GM20000 (cell line): ENCODE measurements at regions not wholly inside any gene's neighbourhood (a gene's known extent, or its start where the extent isn't known, plus 50 kb on each side); places are given as distances from the start of the nearest gene placed in this dataset.

ENCODE experiments used
- DNase-seq: peaks from one replicate; pipeline ENCODE4 v3.0.0; 2012; ENCODE audit warnings: low spot score
- TF ChIP-seq, protein P1 (sequence below): IDR thresholded peaks from 2 replicates; pipeline ENCODE4 v1.5.1; 2012; ENCODE audit warnings: mild to moderate bottlenecking, control low read depth; ENCODE audit errors: extremely low read depth, missing control alignments

DNA sequence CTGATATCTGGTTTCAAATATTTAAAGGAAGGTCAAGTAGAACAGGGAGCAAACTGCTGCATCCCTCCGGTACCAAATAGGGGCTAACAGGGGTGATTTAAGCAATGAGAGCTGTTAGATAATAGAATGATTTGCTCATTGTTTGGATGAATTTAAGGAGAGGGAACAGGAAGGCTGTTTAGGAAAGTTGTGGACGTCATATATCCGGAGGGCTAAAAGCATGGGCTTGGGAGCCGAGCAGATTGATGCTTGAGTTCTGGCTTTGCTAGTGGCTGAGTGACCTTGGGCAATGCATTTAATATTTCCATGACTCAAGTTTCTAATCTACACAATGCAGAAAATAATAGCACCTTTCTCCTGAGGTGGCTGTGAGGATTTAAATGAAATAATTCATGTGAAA lies 85.4 kb upstream of the RPS23 start:
- TF ChIP-seq, protein P1, sequence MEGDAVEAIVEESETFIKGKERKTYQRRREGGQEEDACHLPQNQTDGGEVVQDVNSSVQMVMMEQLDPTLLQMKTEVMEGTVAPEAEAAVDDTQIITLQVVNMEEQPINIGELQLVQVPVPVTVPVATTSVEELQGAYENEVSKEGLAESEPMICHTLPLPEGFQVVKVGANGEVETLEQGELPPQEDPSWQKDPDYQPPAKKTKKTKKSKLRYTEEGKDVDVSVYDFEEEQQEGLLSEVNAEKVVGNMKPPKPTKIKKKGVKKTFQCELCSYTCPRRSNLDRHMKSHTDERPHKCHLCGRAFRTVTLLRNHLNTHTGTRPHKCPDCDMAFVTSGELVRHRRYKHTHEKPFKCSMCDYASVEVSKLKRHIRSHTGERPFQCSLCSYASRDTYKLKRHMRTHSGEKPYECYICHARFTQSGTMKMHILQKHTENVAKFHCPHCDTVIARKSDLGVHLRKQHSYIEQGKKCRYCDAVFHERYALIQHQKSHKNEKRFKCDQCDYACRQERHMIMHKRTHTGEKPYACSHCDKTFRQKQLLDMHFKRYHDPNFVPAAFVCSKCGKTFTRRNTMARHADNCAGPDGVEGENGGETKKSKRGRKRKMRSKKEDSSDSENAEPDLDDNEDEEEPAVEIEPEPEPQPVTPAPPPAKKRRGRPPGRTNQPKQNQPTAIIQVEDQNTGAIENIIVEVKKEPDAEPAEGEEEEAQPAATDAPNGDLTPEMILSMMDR = no peak
- no peak for DNase-seq

DNA sequence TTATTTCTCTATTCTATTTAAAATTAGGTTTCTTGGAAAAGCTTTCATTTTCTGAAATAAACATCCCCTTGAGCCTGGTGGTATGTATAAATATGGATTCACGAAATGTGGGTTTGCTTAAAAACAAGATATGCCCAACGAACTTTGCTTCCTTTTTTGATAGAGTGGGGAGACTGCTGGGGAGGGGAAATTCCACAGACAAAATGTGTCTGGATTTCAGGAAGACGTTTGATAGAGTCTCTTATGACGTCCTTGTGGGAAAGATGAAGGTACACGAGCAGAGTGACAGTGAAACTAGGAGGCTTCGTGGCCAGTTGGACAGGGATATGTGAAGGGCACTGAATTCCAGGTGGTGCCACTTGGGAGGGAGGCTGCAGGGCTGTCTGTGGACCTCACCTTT lies 84.5 kb upstream of the RPS23 start:
- TF ChIP-seq, protein P1 = no peak
- DNase-seq = no peak

DNA sequence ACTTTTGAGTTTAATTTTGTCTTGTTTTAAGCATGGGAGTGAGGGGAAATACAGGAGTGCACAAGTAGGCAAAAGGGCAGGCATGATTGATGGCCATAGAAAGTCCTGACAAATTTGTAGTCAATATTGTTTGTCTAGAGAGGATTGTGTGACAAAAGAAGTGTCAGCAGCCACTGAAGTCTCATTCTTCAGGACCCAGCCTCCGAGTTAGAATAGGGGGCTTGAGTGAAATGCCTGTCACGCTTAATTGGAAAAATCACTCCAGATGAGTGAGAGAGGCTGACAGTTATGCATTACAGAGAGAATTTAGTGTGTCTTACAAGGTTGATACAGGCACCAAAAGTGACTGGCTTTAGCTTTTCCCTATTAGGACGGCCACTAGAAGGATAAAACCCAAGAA lies 81.9 kb upstream of the RPS23 start:
- no peak for DNase-seq
- TF ChIP-seq, protein P1 = no peak

DNA sequence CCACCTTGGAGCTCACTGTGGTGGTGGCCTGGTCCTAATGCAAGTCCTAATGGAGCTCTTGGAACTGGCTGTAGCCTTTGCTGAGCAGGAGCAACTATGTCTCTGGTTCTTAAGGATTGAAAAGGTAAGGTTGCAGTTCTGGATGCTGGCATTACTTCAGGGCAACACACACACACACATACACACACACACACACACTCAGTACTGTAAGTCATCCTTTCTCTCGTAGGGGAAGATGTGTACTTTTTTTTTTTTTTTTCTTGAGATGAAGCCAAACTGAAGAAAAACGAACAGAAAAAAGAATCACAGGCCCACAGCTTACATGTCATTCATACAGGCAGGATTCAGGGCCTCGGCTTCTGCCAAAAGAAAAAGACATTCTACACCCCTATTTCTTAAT lies 81.1 kb upstream of the RPS23 start:
- DNase-seq = no peak
- TF ChIP-seq, protein P1 = no peak

DNA sequence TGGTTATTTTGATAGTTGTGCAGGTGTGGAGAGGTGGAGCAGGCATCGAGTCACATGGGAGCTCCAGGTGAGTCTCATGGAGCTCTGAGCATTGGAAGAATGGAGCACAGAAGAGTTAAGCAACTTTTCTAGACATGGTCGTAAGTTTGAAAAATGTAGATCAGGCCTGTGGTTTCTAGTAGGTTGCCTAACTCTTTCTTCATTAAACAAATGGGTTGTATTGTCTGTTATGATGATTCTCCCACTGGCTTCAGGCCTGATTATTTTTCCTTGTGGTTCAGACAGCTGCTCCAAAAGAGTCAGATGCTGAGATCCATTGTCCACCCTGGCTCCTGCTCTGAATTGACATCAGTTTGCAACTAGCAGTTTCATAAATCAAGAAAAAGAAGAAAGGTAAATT lies 80.3 kb upstream of the RPS23 start:
- TF ChIP-seq, protein P1 = no peak
- DNase-seq = no peak

DNA sequence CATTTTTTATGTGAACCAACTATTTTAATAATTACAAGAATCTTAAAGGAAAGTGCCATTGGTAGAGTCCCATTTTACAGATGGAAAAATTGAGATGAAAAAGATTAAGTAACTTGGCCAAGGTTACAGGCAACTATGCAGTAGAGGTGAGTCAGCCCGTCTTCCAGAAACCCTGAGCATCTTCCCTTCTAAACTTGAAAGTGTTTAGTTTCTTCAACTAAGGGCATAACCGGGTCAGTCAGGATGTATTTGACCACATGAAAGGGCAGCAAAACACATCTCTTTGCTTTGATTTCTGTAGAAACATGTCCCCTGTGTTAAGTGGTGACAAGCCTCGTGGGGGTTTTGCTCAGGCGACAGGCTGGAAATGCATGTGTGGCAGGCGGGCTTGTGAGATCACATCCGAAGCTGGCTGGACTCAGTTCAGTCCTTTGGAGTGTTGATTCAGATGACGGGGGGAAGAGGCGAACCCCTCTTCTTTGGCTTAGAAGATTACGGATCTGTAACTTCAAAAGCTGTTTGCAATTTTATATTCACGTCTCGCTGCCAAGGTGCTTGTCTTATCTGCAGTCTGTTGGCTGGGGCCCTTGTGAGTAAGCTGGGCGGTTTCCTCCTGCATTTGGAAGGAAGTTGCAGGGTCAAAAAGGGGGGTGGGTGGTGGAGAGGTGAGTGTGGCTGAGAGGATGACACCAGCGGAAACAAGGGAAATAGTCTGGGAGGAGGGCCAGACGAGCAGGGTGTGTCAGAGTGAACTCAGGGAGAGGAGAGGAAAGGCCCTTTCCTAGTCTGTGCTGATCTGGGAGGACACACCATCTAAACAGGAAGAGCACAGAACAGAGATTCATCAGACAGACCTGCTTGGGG lies 78.9 kb upstream of the RPS23 start:
- TF ChIP-seq, protein P1 = no peak
- DNase-seq = peak; percentile 36

DNA sequence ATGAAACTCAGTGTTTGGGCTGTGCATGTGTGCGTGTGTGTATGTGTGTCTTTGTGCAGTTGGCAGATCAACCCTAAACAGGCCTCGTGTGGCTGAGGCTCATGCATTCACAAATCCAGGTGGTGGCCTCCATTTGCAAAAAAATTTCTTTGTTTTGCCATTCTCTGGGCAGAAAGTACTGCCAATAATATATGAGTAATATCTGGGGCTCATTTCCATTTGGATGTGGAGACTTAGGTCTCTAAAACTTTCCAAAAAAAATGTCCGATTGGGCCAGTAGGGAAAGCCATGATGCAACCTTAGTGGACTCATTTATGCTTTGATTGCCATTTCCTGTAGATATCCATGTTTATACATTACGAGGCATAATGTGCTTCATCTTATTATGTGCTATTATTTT lies 77.9 kb upstream of the RPS23 start:
- DNase-seq = no peak
- TF ChIP-seq, protein P1 = no peak
